GM19240 (cell line): ENCODE measurements at regions not wholly inside any gene's neighbourhood (a gene's known extent, or its start where the extent isn't known, plus 50 kb on each side); places are given as distances from the start of the nearest gene placed in this dataset.

Source experiments
- DNase-seq: peaks from one replicate; pipeline ENCODE4 v3.0.0; 2011; ENCODE audit warnings: low spot score; ENCODE audit not compliant: insufficient read length

GRCh38 chr4:11722223-11722622, 293.5 kb upstream of the HS3ST1 start:
- DNase-seq = no peak

GRCh38 chr4:11720292-11720691, 291.6 kb upstream of the HS3ST1 start:
- DNase-seq = no peak

- no peak for DNase-seq
Measured at GRCh38 chr4:11719879-11720278, 291.2 kb upstream of the HS3ST1 start.

GRCh38 chr4:11715753-11716521, 287.2 kb upstream of the HS3ST1 start:
- DNase-seq = no peak

GRCh38 chr4:11710453-11711093, 281.9 kb upstream of the HS3ST1 start:
- no peak for DNase-seq

- no peak for DNase-seq
Measured at GRCh38 chr4:11704186-11704830, 275.6 kb upstream of the HS3ST1 start.

GRCh38 chr4:11702886-11703557, 274.3 kb upstream of the HS3ST1 start:
- no peak for DNase-seq

- no peak for DNase-seq
Measured at GRCh38 chr4:11701966-11702725, 273.5 kb upstream of the HS3ST1 start.

- no peak for DNase-seq
Measured at GRCh38 chr4:11700751-11701226, 272.1 kb upstream of the HS3ST1 start.

- DNase-seq = no peak
Measured at GRCh38 chr4:11698846-11699590, 270.3 kb upstream of the HS3ST1 start.

GRCh38 chr4:11698033-11698432, 269.3 kb upstream of the HS3ST1 start:
- no peak for DNase-seq

- DNase-seq = no peak
Measured at GRCh38 chr4:11693693-11694092, 265.0 kb upstream of the HS3ST1 start.

GRCh38 chr4:11691236-11691635, 262.5 kb upstream of the HS3ST1 start:
- DNase-seq = no peak

- DNase-seq = no peak
Measured at GRCh38 chr4:11687727-11688126, 259.0 kb upstream of the HS3ST1 start.

GRCh38 chr4:11685481-11685880, 256.8 kb upstream of the HS3ST1 start:
- DNase-seq = no peak

- DNase-seq = no peak
Measured at GRCh38 chr4:11675051-11675800, 246.5 kb upstream of the HS3ST1 start.

GRCh38 chr4:11670304-11670703, 241.6 kb upstream of the HS3ST1 start:
- DNase-seq = no peak

GRCh38 chr4:11669156-11669555, 240.5 kb upstream of the HS3ST1 start:
- no peak for DNase-seq

- no peak for DNase-seq
Measured at GRCh38 chr4:11663114-11663513, 234.4 kb upstream of the HS3ST1 start.
